ENCODE measurements at regions not wholly inside any gene's neighbourhood (a gene's known extent, or its start where the extent isn't known, plus 50 kb on each side); places are given as distances from the start of the nearest gene placed in this dataset.

DNA sequence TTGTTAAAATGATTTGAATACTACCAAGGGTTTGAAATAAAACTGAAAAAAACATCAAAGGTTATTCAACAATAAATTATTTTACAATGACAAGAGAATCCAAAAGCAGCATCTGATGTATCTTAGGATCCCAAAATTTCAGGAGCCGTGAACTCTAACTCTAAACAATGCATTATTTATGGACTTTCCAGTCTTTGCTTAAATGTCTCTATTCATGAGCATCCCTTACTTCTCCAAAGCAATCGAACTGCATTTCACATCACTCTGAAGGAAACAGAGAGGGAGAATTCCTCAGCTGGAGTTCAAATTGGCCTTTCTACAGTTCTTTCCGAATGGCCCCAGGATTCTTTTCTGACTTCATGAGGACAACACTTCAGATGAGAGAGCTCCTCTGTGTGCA is 229.1 kb downstream of the CBLN4 start:
- no peak for TF ChIP-seq CTCF (IDR thresholded peaks at IDR 0.05)
- no peak for DNase-seq (ENCODE audit: low spot score)

DNA sequence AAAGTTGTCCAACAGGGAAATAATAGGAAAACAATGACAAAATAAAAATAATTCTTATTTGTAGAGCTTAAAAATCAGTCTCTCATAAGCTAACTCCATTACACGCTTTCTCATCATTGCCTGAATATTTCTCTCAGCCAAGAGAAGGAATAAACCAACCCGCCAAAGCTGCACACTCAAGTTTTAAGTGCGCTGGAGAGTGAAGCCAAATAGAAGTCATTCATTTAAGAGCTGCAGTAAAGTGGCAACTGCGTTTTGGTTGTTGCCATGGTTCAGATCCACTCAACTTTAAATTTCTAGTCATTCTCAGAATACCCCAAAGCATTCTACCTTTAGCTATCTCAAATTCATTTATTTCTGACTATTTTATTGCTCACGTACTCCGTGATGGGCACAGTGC is 230.7 kb downstream of the CBLN4 start:
- TF ChIP-seq CTCF (IDR thresholded peaks at IDR 0.05), result no peak
- Histone ChIP-seq H3K4me3 (no peak overlapping the region), H3K27ac (no peak overlapping the region)
- DNase-seq (ENCODE audit: low spot score), result no peak

More for the DNA sequence above, 229.1 kb downstream of the CBLN4 start:
- Histone ChIP-seq H3K4me3 (no peak overlapping the region), H3K27ac (no peak overlapping the region)

- no peak for TF ChIP-seq CTCF (IDR thresholded peaks at IDR 0.05)
- H3K27ac ChIP-seq, result no peak overlapping the region
- H3K4me3 ChIP-seq, result no peak overlapping the region
- DNase-seq (ENCODE audit: low spot score), result no peak
Observed at GRCh38 chr20:55761797-55762196, 243.5 kb downstream of the CBLN4 start.

DNA sequence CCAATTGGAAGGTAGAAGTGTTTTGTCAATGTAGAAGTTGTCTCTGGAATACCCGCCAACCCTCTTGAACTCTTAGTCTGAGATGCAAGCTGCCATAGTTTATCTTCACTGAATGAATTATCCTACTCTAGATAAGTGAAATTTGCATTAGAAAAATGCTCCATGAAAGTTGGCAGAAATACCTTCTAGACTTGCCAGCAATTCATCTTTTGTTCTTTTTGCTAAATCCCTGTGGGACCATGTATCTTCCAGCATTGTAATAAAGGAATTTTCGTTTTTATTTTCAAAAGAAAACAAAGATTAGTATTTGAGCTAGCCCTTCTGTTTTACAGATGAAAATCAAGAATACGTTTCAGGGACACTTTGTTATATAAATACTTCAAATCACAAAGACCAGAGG is 244.2 kb downstream of the CBLN4 start:
- DNase-seq (ENCODE audit: low spot score), result no peak
- Histone ChIP-seq H3K27ac (no peak overlapping the region), H3K4me3 (no peak overlapping the region)
- TF ChIP-seq CTCF (IDR thresholded peaks at IDR 0.05), result no peak

DNA sequence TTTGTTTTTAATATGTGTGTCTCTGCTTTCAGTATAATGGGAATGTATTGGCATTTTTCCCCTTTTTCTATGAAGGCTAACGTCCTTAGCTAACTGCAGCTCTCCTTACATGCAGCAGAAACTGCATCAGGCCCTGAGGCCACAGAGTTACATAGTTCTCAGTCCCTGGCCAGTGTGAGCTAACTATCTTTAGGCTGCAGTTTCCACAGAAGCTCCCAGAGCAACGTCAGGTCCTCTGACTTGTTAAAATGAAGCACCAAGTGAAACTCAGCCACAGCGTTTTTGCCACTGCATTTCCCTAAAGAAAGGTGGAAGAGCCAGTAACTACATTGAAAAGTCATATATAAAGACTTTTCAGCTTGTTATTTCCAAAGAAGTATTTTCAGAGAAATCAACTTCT is 244.7 kb downstream of the CBLN4 start:
- no peak for TF ChIP-seq CTCF (IDR thresholded peaks at IDR 0.05)
- no peak for DNase-seq (ENCODE audit: low spot score)
- Histone ChIP-seq H3K27ac (no peak overlapping the region), H3K4me3 (no peak overlapping the region)

- no peak for DNase-seq (ENCODE audit: low spot score)
- TF ChIP-seq CTCF (IDR thresholded peaks at IDR 0.05), result no peak
- H3K4me3 ChIP-seq, result no peak overlapping the region
- H3K27ac ChIP-seq, result no peak overlapping the region
Observed at GRCh38 chr20:55755861-55756260, 249.5 kb downstream of the CBLN4 start.

DNA sequence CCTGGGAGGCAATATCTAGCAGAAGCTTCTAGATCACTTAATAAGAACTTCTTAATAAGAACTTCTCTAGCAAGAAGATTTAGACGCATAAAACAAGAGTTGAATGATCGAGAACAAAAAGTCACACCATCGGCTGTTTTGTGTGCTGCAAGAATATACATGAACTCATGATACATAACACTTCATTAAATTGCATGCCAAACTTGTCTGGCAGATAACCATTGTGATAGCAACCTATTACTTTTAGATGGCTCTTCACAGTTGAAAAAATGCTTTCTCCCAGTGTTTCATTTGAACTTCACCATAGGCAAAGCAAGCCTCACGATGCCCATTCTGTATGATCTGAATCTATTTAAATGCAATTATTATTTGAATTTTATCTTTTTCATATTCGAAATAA is 249.9 kb downstream of the CBLN4 start:
- DNase-seq (ENCODE audit: low spot score), result no peak
- no peak for TF ChIP-seq CTCF (IDR thresholded peaks at IDR 0.05)
- Histone ChIP-seq H3K4me3 (no peak overlapping the region), H3K27ac (no peak overlapping the region)
